ENCODE measurements at regions not wholly inside any gene's neighbourhood (a gene's known extent, or its start where the extent isn't known, plus 50 kb on each side); places are given as distances from the start of the nearest gene placed in this dataset.

DNA sequence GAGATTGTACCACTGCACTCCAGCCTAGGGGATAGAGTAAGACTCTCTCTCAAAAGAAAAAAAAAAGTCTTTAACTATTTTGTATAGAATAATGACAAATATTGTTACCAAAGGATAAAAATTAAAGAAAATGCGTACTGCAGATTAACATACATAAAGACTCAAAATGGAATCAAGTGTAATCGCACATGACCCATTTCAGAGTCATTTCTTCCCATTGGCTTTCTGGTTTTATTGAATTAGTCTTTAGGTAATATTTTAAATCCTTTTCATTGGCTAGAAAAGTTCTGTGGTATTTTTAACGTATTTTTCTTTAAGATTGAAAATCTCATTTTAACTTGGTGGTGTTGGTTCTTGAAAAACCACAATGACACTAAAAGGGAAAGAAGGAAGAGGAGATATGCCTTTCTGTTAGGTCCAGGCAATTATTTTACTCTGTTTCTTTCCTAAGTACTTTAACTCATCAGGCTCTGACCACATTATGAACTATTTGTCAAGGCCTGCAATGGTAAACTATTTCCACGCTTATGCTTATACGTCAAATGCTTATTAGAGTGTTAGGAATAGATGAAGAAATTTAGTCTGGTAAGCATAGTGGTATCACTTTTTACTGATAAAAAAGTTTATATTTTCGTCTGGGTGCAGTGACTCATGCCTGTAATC lies 52.3 kb downstream of the PLEKHG1 start:
- H3K23ac ChIP-seq (ENCODE audit: insufficient read length) = no peak overlapping the region
- H2AFZ ChIP-seq (ENCODE audit: low read length) = no peak overlapping the region
- no peak overlapping the region for H2BK5ac ChIP-seq (ENCODE audit: low read depth, low read length)
- H2BK15ac ChIP-seq (ENCODE audit: low read length) = no peak overlapping the region
- no peak overlapping the region for H4K5ac ChIP-seq (ENCODE audit: insufficient read length, low read depth, low read length)
- no peak overlapping the region for H2BK12ac ChIP-seq (ENCODE audit: low read depth, low read length)
- H3K4ac ChIP-seq (replicated peaks; ENCODE audit: insufficient read length, low read depth, low read length) = no peak overlapping the region
- ChIA-PET CTCF (ENCODE audit: partially characterized antibody) (no interaction called here), POLR2A (ENCODE audit: partially characterized antibody) (no interaction called here)
- no peaks in the 10 kb centered on the region for H3K36me3 ChIP-seq (ENCODE audit: control insufficient read depth in 2 of 4, insufficient read depth in 4 of 4, low read length in 3 of 4)
- no peak overlapping the region for H3K9ac ChIP-seq (replicated peaks in 1 of 4; ENCODE audit: extremely low read depth in 1 of 4, low read depth in 3 of 4, low read length in 3 of 4)
- no peak overlapping the region for H3K4me3 ChIP-seq (ENCODE audit: extremely low read depth in 1 of 4, insufficient read depth in 2 of 4, low read depth in 3 of 4, low read length in 4 of 4)
- H2BK20ac ChIP-seq (ENCODE audit: low read length) = no peak overlapping the region
- DNase-seq (ENCODE audit: low read depth in 1 of 2, low spot score in 2 of 2) (no peak), FAIRE-seq (no peak)
- H2BK120ac ChIP-seq (replicated peaks; ENCODE audit: low read depth, low read length) = no peak overlapping the region
- no peak overlapping the region for H3K4me2 ChIP-seq (ENCODE audit: insufficient read depth in 1 of 2, low read depth in 2 of 2, low read length in 2 of 2)
- H3K4me1 ChIP-seq (replicated peaks in 1 of 4; ENCODE audit: control insufficient read depth in 3 of 4, insufficient read depth in 4 of 4, low read length in 3 of 4) = 0 out of 7 replicates have a peak, but pooled peaks cover 0 to 3% (median 0%) of the 10 kb centered on the region in 4 experiments
- no peaks in the 10 kb centered on the region for H3K79me2 ChIP-seq (ENCODE audit: control insufficient read depth in 1 of 2, insufficient read depth in 2 of 2, low read length in 2 of 2)
- no peak overlapping the region for H3K14ac ChIP-seq (ENCODE audit: insufficient read length)
- H4K20me1 ChIP-seq (replicated peaks in 1 of 2; ENCODE audit: control insufficient read depth in 1 of 2, insufficient read depth in 2 of 2, low read length in 2 of 2) = no peaks in the 10 kb centered on the region
- no peak overlapping the region for H2AK5ac ChIP-seq (ENCODE audit: low read depth, low read length)
- no peak overlapping the region for H3K18ac ChIP-seq (ENCODE audit: extremely low read depth, low read length)
- TF ChIP-seq SIX5 (IDR thresholded peaks at IDR 0.05; ENCODE audit: low read depth, low read length) = no peak
- TF ChIP-seq CHD2 (IDR thresholded peaks at IDR 0.05; ENCODE audit: low read length) = no peak
- TF ChIP-seq EP300 (IDR thresholded peaks at IDR 0.05; ENCODE audit: borderline replicate concordance in 1 of 2, low read depth in 2 of 2, low read length in 2 of 2) = no peak
- no peak for TF ChIP-seq CEBPB (IDR thresholded peaks at IDR 0.05; ENCODE audit: low read depth, low read length)
- no peak for TF ChIP-seq MAFK (IDR thresholded peaks at IDR 0.05; ENCODE audit: low read depth, low read length)
- no peak for TF ChIP-seq TBP (IDR thresholded peaks at IDR 0.05; ENCODE audit: low read depth, low read length)
- no peak for TF ChIP-seq EGR1 (IDR thresholded peaks at IDR 0.05; ENCODE audit: borderline replicate concordance, low read depth, low read length)
- H3K27ac ChIP-seq (ENCODE audit: low read depth, low read length) = no peak overlapping the region
- H3K9me3 ChIP-seq (ENCODE audit: insufficient read depth in 2 of 2, low read depth in 1 of 2, low read length in 1 of 2) = no peaks in the 10 kb centered on the region
- WGBS, 2 experiments (ENCODE audit: extremely low coverage in 1 of 2, insufficient coverage in 1 of 2, insufficient read length in 1 of 2, insufficient replicate concordance in 2 of 2, low coverage in 1 of 2, low lambda C conversion rate in 2 of 2, missing lambda C conversion rate in 1 of 2) = 95% methylated on average over 6 of the region's 6 CpGs; no CpG with 5 or more reads in 1 of the 2 experiments
- no peaks in the 10 kb centered on the region for H3K23me2 ChIP-seq (ENCODE audit: low read depth, low read length)
- no peak overlapping the region for H4K91ac ChIP-seq (replicated peaks; ENCODE audit: insufficient read length, low read length)
- no peak overlapping the region for H3K56ac ChIP-seq (replicated peaks; ENCODE audit: insufficient read length, low read depth, low read length)
- H3K79me1 ChIP-seq (ENCODE audit: low read depth, low read length) = no peaks in the 10 kb centered on the region
- no peak overlapping the region for H4K8ac ChIP-seq (ENCODE audit: extremely low read depth, insufficient read depth, low read length)
- H3K27me3 ChIP-seq (replicated peaks in 1 of 4; ENCODE audit: control insufficient read depth in 3 of 4, extremely low read depth in 1 of 4, insufficient read depth in 3 of 4, low read length in 3 of 4) = no peaks in the 10 kb centered on the region

Data from H1 (cell line).